ENCODE measurements at regions not wholly inside any gene's neighbourhood (a gene's known extent, or its start where the extent isn't known, plus 50 kb on each side); places are given as distances from the start of the nearest gene placed in this dataset.

DNA sequence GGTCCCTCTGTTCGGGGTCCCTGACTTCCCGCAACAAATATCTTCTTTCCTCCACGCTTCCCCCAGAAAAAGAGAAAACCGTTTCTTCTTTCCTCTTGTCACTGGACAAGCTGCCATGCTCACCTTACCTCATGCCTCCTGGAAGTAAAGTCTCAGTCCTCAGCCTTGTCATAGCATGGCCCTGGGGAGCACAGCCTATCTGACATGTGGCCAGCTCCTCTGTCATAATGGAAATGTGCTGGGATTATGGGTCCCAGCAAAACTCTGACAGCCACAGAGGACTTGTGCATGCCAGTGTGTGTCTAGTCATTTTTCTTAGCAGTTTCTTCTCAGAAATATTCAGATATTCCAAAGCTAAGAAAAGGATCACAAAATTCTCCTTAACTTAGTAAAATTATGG lies 122.4 kb downstream of the AASDH start:
- no peak overlapping the region for H3K27ac ChIP-seq (ENCODE audit: low read depth, low read length)
- H4K20me1 ChIP-seq (ENCODE audit: insufficient read depth): no peaks in the 10 kb centered on the region
- no peak for ATAC-seq
- no peaks in the 10 kb centered on the region for H3K27me3 ChIP-seq (ENCODE audit: insufficient read depth, low read length)
- CTCF ChIA-PET: no interaction called here
- RAD21 ChIA-PET (ENCODE audit: low non-redundant PET in 1 of 2, low total read pairs in 2 of 2, uncharacterized antibody in 2 of 2, unreplicated experiment in 2 of 2): no interaction called here
- no peak for TF ChIP-seq EZH2 (IDR thresholded peaks at IDR 0.05)
- TF ChIP-seq POLR2AphosphoS5 (IDR thresholded peaks at IDR 0.05; ENCODE audit: low read depth, low read length): no peak
- no peak for TF ChIP-seq YY1 (IDR thresholded peaks at IDR 0.05; ENCODE audit: extremely low read depth, insufficient replicate concordance, low read depth, low read length)
- no peaks in the 10 kb centered on the region for H3K9me2 ChIP-seq (ENCODE audit: insufficient read depth)
- no peaks in the 10 kb centered on the region for H3K4me1 ChIP-seq (ENCODE audit: control insufficient read depth in 1 of 2, insufficient read depth in 2 of 2, low read length in 2 of 2)
- DNase-seq (ENCODE audit: low read depth, low spot score): no peak
- no peak overlapping the region for H2AFZ ChIP-seq (ENCODE audit: low read depth, low read length, poor library complexity, severe bottlenecking)
- BruUV-seq (replicated peaks): no TSS peak
- no peaks in the 10 kb centered on the region for H3K79me2 ChIP-seq (ENCODE audit: insufficient read depth, low read length)
- intact Hi-C loops (cut with micrococcal nuclease): no loop called here
- no peak overlapping the region for H3K9ac ChIP-seq (ENCODE audit: low read length)
- no peak overlapping the region for H3K4me3 ChIP-seq (replicated peaks in 1 of 2; ENCODE audit: low read depth in 1 of 2, low read length in 2 of 2)
- POLR2A ChIA-PET: no interaction called here
- 0 out of 4 replicates have a peak, but pooled peaks cover 0 to 3% of the 10 kb centered on the region in 2 experiments for H3K9me3 ChIP-seq (ENCODE audit: control insufficient read depth in 1 of 2, insufficient read depth in 1 of 2, low read depth in 1 of 2, low read length in 2 of 2)
- H3K4me2 ChIP-seq (ENCODE audit: low read length): no peak overlapping the region
- no peaks in the 10 kb centered on the region for H3K36me3 ChIP-seq (ENCODE audit: control insufficient read depth in 1 of 2, insufficient read depth in 2 of 2, low read length in 2 of 2)

GRCh38 chr4:56261027-56261426 lies 126.3 kb downstream of the AASDH start:
- intact Hi-C loops (cut with micrococcal nuclease): no loop called here
- Histone ChIP-seq H3K79me2 (ENCODE audit: insufficient read depth, low read length) (no peaks in the 10 kb centered on the region), H3K9ac (ENCODE audit: low read length) (no peak overlapping the region), H4K20me1 (ENCODE audit: insufficient read depth) (no peaks in the 10 kb centered on the region), H3K4me2 (ENCODE audit: low read length) (no peak overlapping the region), H3K27ac (ENCODE audit: low read depth, low read length) (no peak overlapping the region), H3K4me1 (ENCODE audit: control insufficient read depth in 1 of 2, insufficient read depth in 2 of 2, low read length in 2 of 2) (no peaks in the 10 kb centered on the region), H3K27me3 (ENCODE audit: insufficient read depth, low read length) (no peaks in the 10 kb centered on the region), H3K9me2 (ENCODE audit: insufficient read depth) (no peaks in the 10 kb centered on the region), H3K4me3 (replicated peaks in 1 of 2; ENCODE audit: low read depth in 1 of 2, low read length in 2 of 2) (no peak overlapping the region), H3K9me3 (ENCODE audit: control insufficient read depth in 1 of 2, insufficient read depth in 1 of 2, low read depth in 1 of 2, low read length in 2 of 2) (0 out of 4 replicates have a peak, but pooled peaks cover 0 to 3% of the 10 kb centered on the region in 2 experiments), H3K36me3 (ENCODE audit: control insufficient read depth in 1 of 2, insufficient read depth in 2 of 2, low read length in 2 of 2) (no peaks in the 10 kb centered on the region), H2AFZ (ENCODE audit: low read depth, low read length, poor library complexity, severe bottlenecking) (no peak overlapping the region)
- ATAC-seq (no peak), DNase-seq (ENCODE audit: low read depth, low spot score) (no peak)
- ChIA-PET RAD21 (ENCODE audit: low non-redundant PET in 1 of 2, low total read pairs in 2 of 2, uncharacterized antibody in 2 of 2, unreplicated experiment in 2 of 2) (no interaction called here), CTCF (no interaction called here), POLR2A (no interaction called here)
- TF ChIP-seq ZNF274 (IDR thresholded peaks at IDR 0.05; ENCODE audit: low read depth, low read length): no peak
- TF ChIP-seq POLR2A (IDR thresholded peaks at IDR 0.05; ENCODE audit: borderline replicate concordance, extremely low read depth, insufficient read depth, insufficient read length): no peak
- no peak for TF ChIP-seq SP1 (IDR thresholded peaks at IDR 0.05; ENCODE audit: low read depth)
- no peak for TF ChIP-seq MAX (IDR thresholded peaks at IDR 0.05)
- TF ChIP-seq CBX3 (IDR thresholded peaks at IDR 0.05; ENCODE audit: low read depth): no peak
- TF ChIP-seq, protein P1, sequence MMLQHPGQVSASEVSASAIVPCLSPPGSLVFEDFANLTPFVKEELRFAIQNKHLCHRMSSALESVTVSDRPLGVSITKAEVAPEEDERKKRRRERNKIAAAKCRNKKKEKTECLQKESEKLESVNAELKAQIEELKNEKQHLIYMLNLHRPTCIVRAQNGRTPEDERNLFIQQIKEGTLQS (IDR thresholded peaks at IDR 0.05): no peak
- no peak for TF ChIP-seq EZH2phosphoT487 (IDR thresholded peaks at IDR 0.05; ENCODE audit: borderline replicate concordance)
- no peak for TF ChIP-seq EZH2 (IDR thresholded peaks at IDR 0.05)
- BruUV-seq (replicated peaks): no TSS peak

Data from HCT116 (cell line).